Keratinocyte (primary cell): ENCODE measurements at regions not wholly inside any gene's neighbourhood (a gene's known extent, or its start where the extent isn't known, plus 50 kb on each side); places are given as distances from the start of the nearest gene placed in this dataset.

Experiments used
- DNase-seq: peaks from one replicate; pipeline ENCODE4 v3.0.0-alpha.2; 2011; ENCODE audit warnings: low read depth, missing footprints, low spot score
- FAIRE-seq: peaks from 2 replicates; lab custom pipeline; 2011; peaks lifted over from hg19 to GRCh38; lab: Jason Lieb, UNC
- H2AFZ ChIP-seq: 2 replicates; pipeline ENCODE4 v1.6.0; 2012; ENCODE audit warnings: low read length, control low read depth, inconsistent platforms; ENCODE audit not compliant: control insufficient read depth
- H3K27ac ChIP-seq: 2 replicates; pipeline ENCODE4 v1.5.1; 2011; ENCODE audit warnings: low read length; ENCODE audit not compliant: control insufficient read depth, insufficient read depth
- H3K27me3 ChIP-seq: 3 replicates; pipeline ENCODE4 v1.6.0; 2011; ENCODE audit warnings: low read length; ENCODE audit not compliant: control insufficient read depth, insufficient read depth; ENCODE audit errors: extremely low read depth
- H3K36me3 ChIP-seq, 2 experiments: 2 replicates in 1 of 2; 3 replicates in 1 of 2; pipeline ENCODE4 v1.5.1; 2011; ENCODE audit warnings: low read length in 2 of 2, mild to moderate bottlenecking in 1 of 2; ENCODE audit not compliant: control insufficient read depth in 2 of 2, insufficient read depth in 2 of 2; ENCODE audit errors: extremely low read depth in 1 of 2
- H3K4me1 ChIP-seq: 3 replicates; pipeline ENCODE4 v1.5.1; 2011; ENCODE audit warnings: low read length; ENCODE audit not compliant: control insufficient read depth, insufficient read depth; ENCODE audit errors: extremely low read depth
- H3K4me2 ChIP-seq: 3 replicates; pipeline ENCODE4 v1.6.0; 2011; ENCODE audit warnings: low read depth, low read length; ENCODE audit not compliant: control insufficient read depth, insufficient read depth; ENCODE audit errors: extremely low read depth
- H3K4me3 ChIP-seq, 3 experiments: fragments of 200-600 bp in 1 of 3; sonication (generic) in 1 of 3; 2 replicates in 2 of 3; 3 replicates in 1 of 3; pipeline ENCODE4 v1.5.1; 2011 to 2016; ENCODE audit warnings: low read length in 3 of 3, mild to moderate bottlenecking in 3 of 3, control low read depth in 2 of 3, inconsistent platforms in 1 of 3, low read depth in 1 of 3, mixed read lengths in 1 of 3, mixed run types in 1 of 3, moderate library complexity in 1 of 3; ENCODE audit not compliant: control insufficient read depth in 2 of 3, insufficient read depth in 2 of 3; ENCODE audit errors: extremely low read depth in 1 of 3
- H3K79me2 ChIP-seq: 2 replicates; pipeline ENCODE4 v1.6.0; 2012; ENCODE audit warnings: low read length; ENCODE audit not compliant: control insufficient read depth, insufficient read depth
- H3K9ac ChIP-seq: 3 replicates; pipeline ENCODE4 v1.6.0; 2011; ENCODE audit warnings: low read length; ENCODE audit not compliant: control insufficient read depth, insufficient read depth; ENCODE audit errors: extremely low read depth
- H3K9me1 ChIP-seq: 3 replicates; pipeline ENCODE4 v1.6.0; 2011; ENCODE audit warnings: low read length; ENCODE audit not compliant: control insufficient read depth, insufficient read depth; ENCODE audit errors: extremely low read depth
- H3K9me3 ChIP-seq: 2 replicates; pipeline ENCODE4 v1.5.1; 2012; ENCODE audit warnings: low read depth, low read length; ENCODE audit not compliant: control insufficient read depth
- H4K20me1 ChIP-seq: 3 replicates; pipeline ENCODE4 v1.6.0; 2011; ENCODE audit warnings: low read length; ENCODE audit not compliant: control insufficient read depth, insufficient read depth; ENCODE audit errors: extremely low read depth
- EZH2 ChIP-seq: IDR thresholded peaks from one replicate; pipeline ENCODE4 v1.6.1; 2012; ENCODE audit warnings: inconsistent platforms, mild to moderate bottlenecking, low read length, moderate library complexity
- dilution Hi-C: fragments of 300-500 bp; cut with MboI; formaldehyde crosslinking; loops from one replicate; pipeline ENCODE4 v1.7.0; 2020; ENCODE audit warnings: low sequenced_read_pairs; ENCODE audit not compliant: extremely low pct_ligation_motif_present
- TF ChIP-seq, protein P1 (sequence below), 3 experiments: IDR thresholded peaks in 1 of 3; conservative IDR thresholded peaks in 1 of 3; optimal IDR thresholded peaks in 1 of 3; 2 replicates in 2 of 3; 3 replicates in 1 of 3; pipeline versions ENCODE3 to v1.5.1; 2011; ENCODE audit warnings: low read length in 3 of 3, mild to moderate bottlenecking in 3 of 3, moderate library complexity in 2 of 3, control low read depth in 1 of 3, inconsistent platforms in 1 of 3; ENCODE audit not compliant: insufficient read depth in 2 of 3; ENCODE audit errors: extremely low read depth in 1 of 3

- H3K79me2 ChIP-seq: no peaks in the 10 kb centered on the region
- no peak overlapping the region for H3K27ac ChIP-seq
- H3K9me1 ChIP-seq: no peaks in the 10 kb centered on the region
- H3K4me3 ChIP-seq: no peak overlapping the region
- no peak overlapping the region for H3K4me2 ChIP-seq
- peaks cover 1% of the 10 kb centered on the region for H3K27me3 ChIP-seq
- H3K4me1 ChIP-seq: peaks cover 4% of the 10 kb centered on the region
- no peaks in the 10 kb centered on the region for H3K36me3 ChIP-seq
- FAIRE-seq (no peak), DNase-seq (no peak)
- no peaks in the 10 kb centered on the region for H3K9me3 ChIP-seq
- no peak overlapping the region for H2AFZ ChIP-seq
- H3K9ac ChIP-seq: no peak overlapping the region
- dilution Hi-C loops: no loop called here
- no peaks in the 10 kb centered on the region for H4K20me1 ChIP-seq
- TF ChIP-seq, protein P1, sequence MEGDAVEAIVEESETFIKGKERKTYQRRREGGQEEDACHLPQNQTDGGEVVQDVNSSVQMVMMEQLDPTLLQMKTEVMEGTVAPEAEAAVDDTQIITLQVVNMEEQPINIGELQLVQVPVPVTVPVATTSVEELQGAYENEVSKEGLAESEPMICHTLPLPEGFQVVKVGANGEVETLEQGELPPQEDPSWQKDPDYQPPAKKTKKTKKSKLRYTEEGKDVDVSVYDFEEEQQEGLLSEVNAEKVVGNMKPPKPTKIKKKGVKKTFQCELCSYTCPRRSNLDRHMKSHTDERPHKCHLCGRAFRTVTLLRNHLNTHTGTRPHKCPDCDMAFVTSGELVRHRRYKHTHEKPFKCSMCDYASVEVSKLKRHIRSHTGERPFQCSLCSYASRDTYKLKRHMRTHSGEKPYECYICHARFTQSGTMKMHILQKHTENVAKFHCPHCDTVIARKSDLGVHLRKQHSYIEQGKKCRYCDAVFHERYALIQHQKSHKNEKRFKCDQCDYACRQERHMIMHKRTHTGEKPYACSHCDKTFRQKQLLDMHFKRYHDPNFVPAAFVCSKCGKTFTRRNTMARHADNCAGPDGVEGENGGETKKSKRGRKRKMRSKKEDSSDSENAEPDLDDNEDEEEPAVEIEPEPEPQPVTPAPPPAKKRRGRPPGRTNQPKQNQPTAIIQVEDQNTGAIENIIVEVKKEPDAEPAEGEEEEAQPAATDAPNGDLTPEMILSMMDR (optimal IDR thresholded peaks at IDR 0.05 in 1 of 3, IDR thresholded peaks at IDR 0.05 in 1 of 3, conservative IDR thresholded peaks at IDR 0.05 in 1 of 3; ENCODE audit: extremely low read depth in 1 of 3, insufficient read depth in 2 of 3, low read length in 3 of 3): no peak
- TF ChIP-seq EZH2: no peak
Measured at GRCh38 chr20:60490217-60491050, 532.2 kb downstream of the CDH26 start.

DNA sequence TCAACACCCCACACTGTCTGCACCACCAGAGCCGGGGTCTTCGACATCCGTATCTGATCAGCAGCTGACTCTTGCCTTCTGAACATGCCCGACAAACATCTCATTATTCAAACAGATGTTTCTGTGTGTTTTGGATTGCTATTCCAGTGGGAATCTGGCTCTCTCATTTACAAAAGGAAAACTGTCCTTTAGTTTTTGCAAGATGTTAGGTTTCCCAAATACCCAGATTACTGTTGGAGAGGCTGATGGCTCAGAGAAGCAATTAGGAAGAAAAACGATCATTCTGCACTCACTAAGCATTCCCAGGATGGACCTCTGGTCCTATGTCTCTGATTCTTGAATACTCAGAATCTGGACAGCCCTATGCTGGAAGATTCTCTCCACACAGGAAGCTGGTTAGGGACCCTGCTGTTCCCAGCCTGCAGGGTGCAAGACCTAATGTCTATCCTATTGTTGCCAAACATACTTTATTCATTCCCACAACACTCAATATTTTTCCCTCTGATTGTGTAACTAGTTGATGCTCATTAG lies 532.9 kb downstream of the CDH26 start:
- H3K4me1 ChIP-seq: peaks cover 4% of the 10 kb centered on the region
- no peaks in the 10 kb centered on the region for H4K20me1 ChIP-seq
- no peaks in the 10 kb centered on the region for H3K9me3 ChIP-seq
- dilution Hi-C loops: no loop called here
- H3K4me2 ChIP-seq: no peak overlapping the region
- TF ChIP-seq, protein P1 (optimal IDR thresholded peaks at IDR 0.05 in 1 of 3, IDR thresholded peaks at IDR 0.05 in 1 of 3, conservative IDR thresholded peaks at IDR 0.05 in 1 of 3; ENCODE audit: extremely low read depth in 1 of 3, insufficient read depth in 2 of 3, low read length in 3 of 3): no peak
- TF ChIP-seq EZH2: no peak
- H3K4me3 ChIP-seq: no peak overlapping the region
- no peak for DNase-seq
- no peak for FAIRE-seq
- no peaks in the 10 kb centered on the region for H3K79me2 ChIP-seq
- no peak overlapping the region for H3K9ac ChIP-seq
- H2AFZ ChIP-seq: no peak overlapping the region
- H3K27me3 ChIP-seq: no peaks in the 10 kb centered on the region
- H3K27ac ChIP-seq: no peak overlapping the region
- H3K9me1 ChIP-seq: no peaks in the 10 kb centered on the region
- no peaks in the 10 kb centered on the region for H3K36me3 ChIP-seq
